ENCODE measurements at regions not wholly inside any gene's neighbourhood (a gene's known extent, or its start where the extent isn't known, plus 50 kb on each side); places are given as distances from the start of the nearest gene placed in this dataset.

DNA sequence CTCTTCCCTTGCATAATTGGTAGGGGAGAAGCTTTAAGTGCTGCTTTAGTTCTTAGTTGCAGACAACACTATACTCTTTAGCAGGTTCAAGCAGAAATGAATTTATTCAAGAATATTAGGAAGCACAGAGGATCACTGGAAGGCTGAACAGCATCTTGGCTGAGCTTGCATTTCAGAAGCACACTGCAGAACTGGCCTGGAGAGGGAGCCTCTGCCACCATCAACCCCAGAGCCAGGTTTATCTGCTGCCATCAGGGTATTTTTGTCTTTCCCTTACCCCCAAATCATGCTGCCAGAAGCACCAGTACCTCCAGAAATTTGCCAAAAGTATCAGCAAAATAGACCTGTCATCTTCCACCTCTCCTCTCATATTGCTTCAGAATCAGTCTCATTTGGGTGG is 440.7 kb downstream of the DMAC1 start:
- in situ Hi-C loops (cut with HindIII; ENCODE audit: extremely low pct_ligation_motif_present, low pct_unique_long_range_greater_than_20kb) = no loop called here
- Histone ChIP-seq H3K4me1 (ENCODE audit: insufficient read depth, low read length) (no peaks in the 10 kb centered on the region), H3K9me3 (ENCODE audit: low read length) (no peaks in the 10 kb centered on the region), H3K79me2 (ENCODE audit: insufficient read depth, low read length) (no peaks in the 10 kb centered on the region), H3K36me3 (replicated peaks in 1 of 2; ENCODE audit: control insufficient read depth in 1 of 2, insufficient read depth in 2 of 2, low read length in 2 of 2) (no peaks in the 10 kb centered on the region), H3K27ac (ENCODE audit: extremely low read length, insufficient read depth, low read length) (no peak overlapping the region), H3K4me3 (replicated peaks in 1 of 3; ENCODE audit: insufficient read depth in 1 of 3, low read depth in 2 of 3, low read length in 3 of 3) (no peak overlapping the region), H3K27me3 (ENCODE audit: control insufficient read depth in 1 of 2, insufficient read depth in 2 of 2, low read length in 2 of 2) (no peaks in the 10 kb centered on the region; a peak in 1 of 5 replicates), H4K20me1 (ENCODE audit: insufficient read depth, low read length) (no peaks in the 10 kb centered on the region), H3K4me2 (ENCODE audit: low read depth, low read length) (no peak overlapping the region), H3K9ac (ENCODE audit: insufficient read depth, low read depth, low read length) (no peak overlapping the region), H2AFZ (ENCODE audit: low read length) (no peak overlapping the region)
- 0 out of 3 replicates have a peak, but pooled peaks have one; percentile 27 for ATAC-seq
- DNase-seq (ENCODE audit: low spot score) = no peak
- no peak for FAIRE-seq
- ChIA-PET CTCF (ENCODE audit: low intra/inter-chr PET ratio, low total read pairs) (no interaction called here), POLR2A (no interaction called here)
- intact Hi-C loops (cut with micrococcal nuclease; ENCODE audit: unreplicated experiment) = no loop called here
- no TSS peak for BruUV-seq (replicated peaks)
- TF ChIP-seq MLLT10 (CRISPR knock-in tag; IDR thresholded peaks at IDR 0.05) (no peak), STAG1 (CRISPR knock-in tag; IDR thresholded peaks at IDR 0.05) (0 out of 2 replicates have a peak, but pooled peaks have one; percentile 6), ZNF777 (CRISPR knock-in tag; IDR thresholded peaks at IDR 0.05) (no peak), ZNF510 (CRISPR knock-in tag; IDR thresholded peaks at IDR 0.05; ENCODE audit: low read depth) (no peak), ZBTB3 (CRISPR knock-in tag; IDR thresholded peaks at IDR 0.05; ENCODE audit: borderline replicate concordance, low read depth) (no peak), DNMT3B (CRISPR knock-in tag; conservative IDR thresholded peaks at IDR 0.05) (no peak), PTBP1 (IDR thresholded peaks at IDR 0.05; ENCODE audit: low read depth, low read length, poor library complexity, severe bottlenecking) (no peak)
- TF ChIP-seq, protein P1, sequence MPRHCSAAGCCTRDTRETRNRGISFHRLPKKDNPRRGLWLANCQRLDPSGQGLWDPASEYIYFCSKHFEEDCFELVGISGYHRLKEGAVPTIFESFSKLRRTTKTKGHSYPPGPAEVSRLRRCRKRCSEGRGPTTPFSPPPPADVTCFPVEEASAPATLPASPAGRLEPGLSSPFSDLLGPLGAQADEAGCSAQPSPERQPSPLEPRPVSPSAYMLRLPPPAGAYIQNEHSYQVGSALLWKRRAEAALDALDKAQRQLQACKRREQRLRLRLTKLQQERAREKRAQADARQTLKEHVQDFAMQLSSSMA (CRISPR knock-in tag; IDR thresholded peaks at IDR 0.05) = no peak
- TF ChIP-seq, protein P2, sequence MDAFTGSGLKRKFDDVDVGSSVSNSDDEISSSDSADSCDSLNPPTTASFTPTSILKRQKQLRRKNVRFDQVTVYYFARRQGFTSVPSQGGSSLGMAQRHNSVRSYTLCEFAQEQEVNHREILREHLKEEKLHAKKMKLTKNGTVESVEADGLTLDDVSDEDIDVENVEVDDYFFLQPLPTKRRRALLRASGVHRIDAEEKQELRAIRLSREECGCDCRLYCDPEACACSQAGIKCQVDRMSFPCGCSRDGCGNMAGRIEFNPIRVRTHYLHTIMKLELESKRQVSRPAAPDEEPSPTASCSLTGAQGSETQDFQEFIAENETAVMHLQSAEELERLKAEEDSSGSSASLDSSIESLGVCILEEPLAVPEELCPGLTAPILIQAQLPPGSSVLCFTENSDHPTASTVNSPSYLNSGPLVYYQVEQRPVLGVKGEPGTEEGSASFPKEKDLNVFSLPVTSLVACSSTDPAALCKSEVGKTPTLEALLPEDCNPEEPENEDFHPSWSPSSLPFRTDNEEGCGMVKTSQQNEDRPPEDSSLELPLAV (CRISPR knock-in tag; conservative IDR thresholded peaks at IDR 0.05; ENCODE audit: low read depth) = no peak

Data from HepG2 (cell line).